WTC11 (cell line): ENCODE measurements at regions not wholly inside any gene's neighbourhood (a gene's known extent, or its start where the extent isn't known, plus 50 kb on each side); places are given as distances from the start of the nearest gene placed in this dataset.

Experiments
- ATF1 ChIP-seq: sonication (generic); formaldehyde crosslinking; IDR thresholded peaks from 2 replicates; pipeline ENCODE4 v1.8.1; 2023; ENCODE audit warnings: mild to moderate bottlenecking, moderate library complexity, missing genetic modification reagents
- CREB1 ChIP-seq: sonication (generic); formaldehyde crosslinking; IDR thresholded peaks from 2 replicates; pipeline ENCODE4 v1.8.0; 2023; ENCODE audit warnings: mild to moderate bottlenecking, missing genetic modification reagents
- CTCF ChIP-seq: fragments of 200-600 bp; IDR thresholded peaks from 2 replicates; pipeline ENCODE4 v1.8.0; 2022; ENCODE audit warnings: antibody characterized with exemption
- E2F1 ChIP-seq: sonication (generic); formaldehyde crosslinking; IDR thresholded peaks from 2 replicates; pipeline ENCODE4 v1.8.0; 2022; ENCODE audit warnings: mild to moderate bottlenecking, missing genetic modification reagents
- ELF4 ChIP-seq: sonication (generic); formaldehyde crosslinking; IDR thresholded peaks from 2 replicates; pipeline ENCODE4 v1.8.1; 2022; ENCODE audit warnings: low read depth, mild to moderate bottlenecking, moderate library complexity, missing genetic modification reagents
- ESRRA ChIP-seq: sonication (generic); formaldehyde crosslinking; IDR thresholded peaks from 2 replicates; pipeline ENCODE4 v1.8.1; 2022; ENCODE audit warnings: mild to moderate bottlenecking, missing genetic modification reagents, borderline replicate concordance
- GABPB1 ChIP-seq: sonication (generic); formaldehyde crosslinking; IDR thresholded peaks from 2 replicates; pipeline ENCODE4 v1.8.1; 2023; ENCODE audit warnings: mild to moderate bottlenecking, missing genetic modification reagents
- MAX ChIP-seq: sonication (generic); formaldehyde crosslinking; IDR thresholded peaks from 2 replicates; pipeline ENCODE4 v1.8.0; 2022; ENCODE audit warnings: mild to moderate bottlenecking, missing genetic modification reagents
- TCF7 ChIP-seq: sonication (generic); formaldehyde crosslinking; IDR thresholded peaks from 2 replicates; pipeline ENCODE4 v1.8.0; 2022; ENCODE audit warnings: mild to moderate bottlenecking, low read depth, missing genetic modification reagents, moderate library complexity
- ZMAT4 ChIP-seq: fragments of 250-450 bp; sonication (Bioruptor Pico); IDR thresholded peaks from 2 replicates; pipeline ENCODE4 v1.9.0; 2021; ENCODE audit warnings: mild to moderate bottlenecking
- ZNF232 ChIP-seq: sonication (generic); formaldehyde crosslinking; IDR thresholded peaks from 2 replicates; pipeline ENCODE4 v1.8.0; 2022; ENCODE audit warnings: mild to moderate bottlenecking, missing genetic modification reagents
- ZNF423 ChIP-seq: fragments of 250-450 bp; sonication (Bioruptor Pico); IDR thresholded peaks from 2 replicates; pipeline ENCODE4 v2.1.2; 2022; ENCODE audit warnings: mild to moderate bottlenecking, moderate library complexity

- TF ChIP-seq ZNF232 (CRISPR knock-in tag) (no peak), CTCF (no peak), ZNF423 (no peak), TCF7 (CRISPR knock-in tag) (no peak), ESRRA (no peak), ZMAT4 (CRISPR knock-in tag) (no peak), ATF1 (no peak), E2F1 (no peak), CREB1 (CRISPR knock-in tag) (no peak), MAX (CRISPR knock-in tag) (no peak), ELF4 (CRISPR knock-in tag) (no peak), GABPB1 (no peak)
Measured at GRCh38 chr21:24941316-24942185, 665.7 kb downstream of the MRPL39 start.
